Fibroblast of lung (primary cell): ENCODE measurements at regions not wholly inside any gene's neighbourhood (a gene's known extent, or its start where the extent isn't known, plus 50 kb on each side); places are given as distances from the start of the nearest gene placed in this dataset.

Experiments used
- DNase-seq, 2 donors: peaks; one replicate each; pipeline versions ENCODE4 v3.0.0 to v3.0.0-alpha.2; 2010; ENCODE audit warnings: low read depth in 2 of 2
- H2AFZ ChIP-seq: 2 replicates; pipeline ENCODE4 v1.5.1; 2012; ENCODE audit warnings: low read length, control low read depth, inconsistent platforms
- H3K27ac ChIP-seq: 2 replicates; pipeline ENCODE4 v1.5.1; 2011; ENCODE audit warnings: low read length, control low read depth; ENCODE audit not compliant: insufficient read depth
- H3K27me3 ChIP-seq: 2 replicates; pipeline ENCODE4 v1.5.1; 2011; ENCODE audit warnings: mild to moderate bottlenecking, low read length; ENCODE audit not compliant: control insufficient read depth, insufficient read depth
- H3K36me3 ChIP-seq: 2 replicates; pipeline ENCODE4 v1.5.1; 2011; ENCODE audit warnings: low read length; ENCODE audit not compliant: control insufficient read depth, insufficient read depth
- H3K4me1 ChIP-seq: 2 replicates; pipeline ENCODE4 v1.5.1; 2011; ENCODE audit warnings: low read length; ENCODE audit not compliant: control insufficient read depth, insufficient read depth; ENCODE audit errors: extremely low read depth
- H3K4me2 ChIP-seq: 2 replicates; pipeline ENCODE4 v1.5.1; 2011; ENCODE audit warnings: low read length, control low read depth; ENCODE audit not compliant: insufficient read depth; ENCODE audit errors: extremely low read depth
- H3K4me3 ChIP-seq, 4 experiments: fragments of 200-600 bp in 1 of 4; sonication (generic) in 1 of 4; replicated peaks in 1 of 4; 2 replicates each; pipeline ENCODE4 v1.5.1; 2011 to 2016; ENCODE audit warnings: low read length in 4 of 4, low read depth in 3 of 4, mild to moderate bottlenecking in 3 of 4, control low read depth in 2 of 4, inconsistent platforms in 1 of 4, mixed read lengths in 1 of 4; ENCODE audit not compliant: insufficient read depth in 1 of 4; ENCODE audit errors: control extremely low read depth in 1 of 4
- H3K79me2 ChIP-seq: 2 replicates; pipeline ENCODE4 v1.5.1; 2012; ENCODE audit warnings: mild to moderate bottlenecking, low read length, inconsistent platforms; ENCODE audit not compliant: control insufficient read depth, insufficient read depth
- H3K9ac ChIP-seq: 2 replicates; pipeline ENCODE4 v1.5.1; 2011; ENCODE audit warnings: mild to moderate bottlenecking, low read length, control low read depth; ENCODE audit not compliant: insufficient read depth
- H3K9me3 ChIP-seq: 2 replicates; pipeline ENCODE4 v1.5.1; 2012; ENCODE audit warnings: low read depth, low read length; ENCODE audit not compliant: control insufficient read depth, insufficient read depth
- H4K20me1 ChIP-seq: 2 replicates; pipeline ENCODE4 v1.5.1; 2011; ENCODE audit warnings: low read length; ENCODE audit not compliant: control insufficient read depth, insufficient read depth; ENCODE audit errors: extremely low read depth
- EZH2 ChIP-seq: IDR thresholded peaks from 2 replicates; pipeline ENCODE4 v1.5.1; 2012; ENCODE audit warnings: low read length, control low read depth, mild to moderate bottlenecking; ENCODE audit errors: missing control alignments
- TF ChIP-seq, protein P1 (sequence below), 2 donors: IDR thresholded peaks in 1 of 2; conservative IDR thresholded peaks in 1 of 2; 1 replicate in 1 of 2; 2 replicates in 1 of 2; pipeline ENCODE4 v1.5.1; 2011 to 2012; ENCODE audit warnings: low read length in 2 of 2, control low read depth in 1 of 2, inconsistent platforms in 1 of 2, low read depth in 1 of 2, mild to moderate bottlenecking in 1 of 2

DNA sequence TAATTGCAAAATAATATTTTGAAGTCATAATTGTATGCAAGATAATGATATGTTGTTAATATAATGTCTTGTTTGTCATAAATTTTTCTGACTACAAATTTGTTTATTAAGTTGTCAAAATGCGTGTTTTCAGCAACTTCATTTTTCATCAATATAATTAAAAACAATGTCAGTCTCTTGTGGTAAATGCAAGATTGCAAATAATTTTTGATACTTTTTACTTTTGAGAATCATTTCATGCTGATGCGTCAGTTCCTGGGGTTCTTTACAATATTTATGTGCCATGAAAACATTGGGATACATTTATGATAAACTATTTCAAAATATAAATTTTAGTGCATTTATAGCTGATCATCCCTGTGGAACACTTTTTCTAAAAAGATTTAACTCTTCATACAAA is 1504.8 kb downstream of the BRD1 start:
- no peaks in the 10 kb centered on the region for H3K9me3 ChIP-seq

DNA sequence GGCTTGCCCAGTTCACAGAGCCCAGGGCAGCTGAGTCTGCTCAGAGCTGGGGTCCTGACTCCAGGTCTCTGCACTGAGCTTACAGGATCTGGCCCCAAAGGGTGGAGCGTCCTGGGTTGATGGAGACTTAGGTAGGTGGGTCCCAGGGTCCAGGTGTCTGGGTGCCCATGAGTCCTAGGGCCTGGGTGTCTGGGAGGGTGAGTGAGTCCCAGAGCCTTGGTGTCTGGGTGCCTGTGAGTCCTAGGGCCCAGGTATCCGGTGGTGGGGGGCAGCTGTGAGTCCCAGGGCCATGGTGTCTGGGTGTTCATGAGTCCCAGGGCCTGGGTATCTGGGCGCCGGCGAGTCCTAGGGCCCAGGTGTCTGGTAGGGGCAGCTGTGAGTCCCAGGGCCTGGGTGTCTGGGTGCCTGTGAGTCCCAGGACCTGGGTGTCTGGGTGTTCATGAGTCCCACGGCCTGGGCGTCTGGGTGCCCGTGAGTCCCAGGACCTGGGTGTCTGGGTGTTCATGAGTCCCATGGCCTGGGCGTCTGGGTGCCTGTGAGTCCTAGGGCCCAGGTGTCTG is 1505.6 kb downstream of the BRD1 start:
- no peaks in the 10 kb centered on the region for H3K79me2 ChIP-seq
- TF ChIP-seq, protein P1, sequence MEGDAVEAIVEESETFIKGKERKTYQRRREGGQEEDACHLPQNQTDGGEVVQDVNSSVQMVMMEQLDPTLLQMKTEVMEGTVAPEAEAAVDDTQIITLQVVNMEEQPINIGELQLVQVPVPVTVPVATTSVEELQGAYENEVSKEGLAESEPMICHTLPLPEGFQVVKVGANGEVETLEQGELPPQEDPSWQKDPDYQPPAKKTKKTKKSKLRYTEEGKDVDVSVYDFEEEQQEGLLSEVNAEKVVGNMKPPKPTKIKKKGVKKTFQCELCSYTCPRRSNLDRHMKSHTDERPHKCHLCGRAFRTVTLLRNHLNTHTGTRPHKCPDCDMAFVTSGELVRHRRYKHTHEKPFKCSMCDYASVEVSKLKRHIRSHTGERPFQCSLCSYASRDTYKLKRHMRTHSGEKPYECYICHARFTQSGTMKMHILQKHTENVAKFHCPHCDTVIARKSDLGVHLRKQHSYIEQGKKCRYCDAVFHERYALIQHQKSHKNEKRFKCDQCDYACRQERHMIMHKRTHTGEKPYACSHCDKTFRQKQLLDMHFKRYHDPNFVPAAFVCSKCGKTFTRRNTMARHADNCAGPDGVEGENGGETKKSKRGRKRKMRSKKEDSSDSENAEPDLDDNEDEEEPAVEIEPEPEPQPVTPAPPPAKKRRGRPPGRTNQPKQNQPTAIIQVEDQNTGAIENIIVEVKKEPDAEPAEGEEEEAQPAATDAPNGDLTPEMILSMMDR (conservative IDR thresholded peaks at IDR 0.05 in 1 of 2, IDR thresholded peaks at IDR 0.05 in 1 of 2; ENCODE audit: low read depth in 1 of 2, low read length in 2 of 2): no peak
- TF ChIP-seq EZH2: no peak
- no peaks in the 10 kb centered on the region for H3K4me1 ChIP-seq
- no peaks in the 10 kb centered on the region for H4K20me1 ChIP-seq
- no peaks in the 10 kb centered on the region for H3K9me3 ChIP-seq
- no peak for DNase-seq
- no peak overlapping the region for H3K4me3 ChIP-seq
- H3K27me3 ChIP-seq: no peaks in the 10 kb centered on the region
- H3K4me2 ChIP-seq: no peak overlapping the region
- H3K9ac ChIP-seq: no peak overlapping the region
- H2AFZ ChIP-seq: no peak overlapping the region
- H3K36me3 ChIP-seq: no peaks in the 10 kb centered on the region
- H3K27ac ChIP-seq: no peak overlapping the region

More for the DNA sequence above, 1504.8 kb downstream of the BRD1 start:
- H3K4me3 ChIP-seq: no peak overlapping the region
- H2AFZ ChIP-seq: no peak overlapping the region
- H4K20me1 ChIP-seq: no peaks in the 10 kb centered on the region
- H3K36me3 ChIP-seq: no peaks in the 10 kb centered on the region
- no peak for DNase-seq
- TF ChIP-seq EZH2: no peak
- TF ChIP-seq, protein P1 (conservative IDR thresholded peaks at IDR 0.05 in 1 of 2, IDR thresholded peaks at IDR 0.05 in 1 of 2; ENCODE audit: low read depth in 1 of 2, low read length in 2 of 2): no peak
- no peak overlapping the region for H3K27ac ChIP-seq
- no peak overlapping the region for H3K9ac ChIP-seq
- H3K79me2 ChIP-seq: no peaks in the 10 kb centered on the region
- no peaks in the 10 kb centered on the region for H3K27me3 ChIP-seq
- no peak overlapping the region for H3K4me2 ChIP-seq
- H3K4me1 ChIP-seq: no peaks in the 10 kb centered on the region

DNA sequence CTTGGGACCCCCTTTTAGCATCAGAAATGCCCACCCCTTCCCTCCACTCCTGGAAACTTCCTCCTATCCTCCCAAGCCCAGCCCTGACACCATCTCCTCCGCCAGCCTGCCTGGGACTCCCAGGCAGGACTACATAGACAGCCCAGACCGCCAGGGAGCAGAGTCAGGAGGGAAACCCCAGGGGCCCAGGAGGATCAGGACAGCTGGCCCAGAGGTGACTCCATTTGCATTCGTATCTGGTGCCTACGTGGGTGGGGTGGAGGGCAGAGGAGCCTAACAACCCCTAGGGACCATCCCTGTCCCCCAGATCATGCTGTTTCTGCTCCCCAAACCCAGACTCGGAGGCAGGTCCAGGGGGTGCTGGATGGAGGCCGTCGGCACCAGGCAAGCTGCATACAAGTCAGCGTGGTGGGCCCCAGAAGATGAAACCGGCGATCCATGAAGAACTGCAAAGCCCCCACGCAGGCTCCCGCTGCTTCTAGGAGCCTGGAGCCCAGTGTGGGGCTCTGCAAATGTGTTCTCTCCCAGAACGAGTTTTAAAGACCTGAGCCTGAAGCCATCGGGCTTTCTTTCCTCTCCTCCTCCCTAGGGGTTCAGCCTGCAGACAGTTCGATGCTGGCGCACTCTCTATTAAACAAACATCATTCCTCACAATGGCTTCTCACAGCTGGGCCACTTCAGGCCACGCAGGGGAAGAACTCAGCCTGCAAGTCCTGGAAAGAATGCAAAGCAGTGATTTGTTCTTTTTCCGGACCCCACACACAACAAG is 1506.8 kb downstream of the BRD1 start:
- no peaks in the 10 kb centered on the region for H3K79me2 ChIP-seq
- DNase-seq: no peak
- no peaks in the 10 kb centered on the region for H3K9me3 ChIP-seq
- no peaks in the 10 kb centered on the region for H4K20me1 ChIP-seq
- TF ChIP-seq, protein P1 (conservative IDR thresholded peaks at IDR 0.05 in 1 of 2, IDR thresholded peaks at IDR 0.05 in 1 of 2; ENCODE audit: low read depth in 1 of 2, low read length in 2 of 2): no peak
- no peak for TF ChIP-seq EZH2
- no peak overlapping the region for H3K27ac ChIP-seq
- no peak overlapping the region for H3K4me2 ChIP-seq
- no peaks in the 10 kb centered on the region for H3K36me3 ChIP-seq
- H3K9ac ChIP-seq: no peak overlapping the region
- H3K27me3 ChIP-seq: no peaks in the 10 kb centered on the region
- H2AFZ ChIP-seq: no peak overlapping the region
- H3K4me3 ChIP-seq: no peak overlapping the region
- H3K4me1 ChIP-seq: no peaks in the 10 kb centered on the region
